GM18868 (cell line): ENCODE measurements at regions not wholly inside any gene's neighbourhood (a gene's known extent, or its start where the extent isn't known, plus 50 kb on each side); places are given as distances from the start of the nearest gene placed in this dataset.
A peak's percentile ranks its signal among the peaks of the same experiment; 100 is the strongest.
"Not testable (repeated sequence)": the region's sequence is repeated elsewhere in the genome, so short reads cannot be mapped to it uniquely, and the experiment has no call there.

Source experiments
- ATAC-seq: cut with Tn5 transposase; IDR thresholded peaks from one replicate; pipeline ENCODE4 v1.9.1; 2021; ENCODE audit warnings: mild to moderate bottlenecking, moderate library complexity; ENCODE audit not compliant: unreplicated experiment

GRCh38 chr1:184858288-184858687 is 103.6 kb upstream of the EDEM3 start:
- no peak for ATAC-seq

- ATAC-seq, result no peak
These were observed 100.0 kb upstream of the EDEM3 start for GRCh38 chr1:184854496-184855140.

DNA sequence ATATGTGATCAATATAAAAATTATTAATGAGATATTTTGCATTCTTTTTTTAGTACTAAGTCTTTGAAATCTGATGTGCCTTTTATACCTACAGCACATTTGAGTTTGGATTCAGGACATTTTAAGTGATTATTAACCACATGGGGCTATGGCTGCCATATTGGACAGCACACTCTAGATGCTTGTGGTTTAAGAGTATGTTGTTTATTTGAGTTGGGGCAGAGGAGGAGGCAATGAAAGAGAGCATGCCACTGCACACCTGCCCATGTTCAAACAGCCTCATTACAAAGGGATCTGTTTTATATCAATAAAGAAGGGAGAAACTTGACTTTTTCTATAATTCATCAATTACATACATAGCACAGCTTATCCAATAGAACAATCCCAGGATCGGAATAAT is 99.4 kb upstream of the EDEM3 start:
- no peak for ATAC-seq

- no peak for ATAC-seq
These were observed 97.4 kb upstream of the EDEM3 start for GRCh38 chr1:184851822-184852746.

- ATAC-seq, result peak; percentile 100
These were observed 89.3 kb upstream of the EDEM3 start for GRCh38 chr1:184843732-184844495.

DNA sequence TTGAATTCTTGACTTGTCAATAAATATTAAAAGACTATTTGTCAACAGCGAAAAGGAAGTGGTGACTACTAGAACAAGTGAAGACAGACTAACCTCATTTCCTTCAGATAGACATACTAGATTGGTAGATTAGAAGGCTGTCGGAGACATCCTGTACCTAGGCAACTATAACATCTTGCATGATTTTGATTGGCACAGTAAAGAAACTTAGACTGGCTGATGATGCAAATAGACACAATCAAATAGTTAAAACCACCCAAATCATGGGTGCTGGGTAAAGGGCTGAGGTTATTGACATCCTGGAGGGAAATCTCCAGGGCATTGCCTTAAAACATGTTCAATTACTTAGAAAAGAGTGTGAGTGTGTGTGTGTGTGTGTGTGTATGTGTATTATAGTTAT is 85.9 kb upstream of the EDEM3 start:
- ATAC-seq, result no peak

GRCh38 chr1:184838504-184838951 is 83.9 kb upstream of the EDEM3 start:
- ATAC-seq, result no peak

GRCh38 chr1:184836934-184837895 is 82.6 kb upstream of the EDEM3 start:
- no peak for ATAC-seq

GRCh38 chr1:184836141-184836540 is 81.5 kb upstream of the EDEM3 start:
- no peak for ATAC-seq

GRCh38 chr1:184833994-184834393 is 79.3 kb upstream of the EDEM3 start:
- not testable (repeated sequence) for ATAC-seq

GRCh38 chr1:184832517-184832916 is 77.9 kb upstream of the EDEM3 start:
- no peak for ATAC-seq

- not testable (repeated sequence) for ATAC-seq
These were observed 74.8 kb upstream of the EDEM3 start for GRCh38 chr1:184829496-184829895.

- ATAC-seq, result peak; percentile 6
These were observed 73.7 kb upstream of the EDEM3 start for GRCh38 chr1:184828369-184828717.

DNA sequence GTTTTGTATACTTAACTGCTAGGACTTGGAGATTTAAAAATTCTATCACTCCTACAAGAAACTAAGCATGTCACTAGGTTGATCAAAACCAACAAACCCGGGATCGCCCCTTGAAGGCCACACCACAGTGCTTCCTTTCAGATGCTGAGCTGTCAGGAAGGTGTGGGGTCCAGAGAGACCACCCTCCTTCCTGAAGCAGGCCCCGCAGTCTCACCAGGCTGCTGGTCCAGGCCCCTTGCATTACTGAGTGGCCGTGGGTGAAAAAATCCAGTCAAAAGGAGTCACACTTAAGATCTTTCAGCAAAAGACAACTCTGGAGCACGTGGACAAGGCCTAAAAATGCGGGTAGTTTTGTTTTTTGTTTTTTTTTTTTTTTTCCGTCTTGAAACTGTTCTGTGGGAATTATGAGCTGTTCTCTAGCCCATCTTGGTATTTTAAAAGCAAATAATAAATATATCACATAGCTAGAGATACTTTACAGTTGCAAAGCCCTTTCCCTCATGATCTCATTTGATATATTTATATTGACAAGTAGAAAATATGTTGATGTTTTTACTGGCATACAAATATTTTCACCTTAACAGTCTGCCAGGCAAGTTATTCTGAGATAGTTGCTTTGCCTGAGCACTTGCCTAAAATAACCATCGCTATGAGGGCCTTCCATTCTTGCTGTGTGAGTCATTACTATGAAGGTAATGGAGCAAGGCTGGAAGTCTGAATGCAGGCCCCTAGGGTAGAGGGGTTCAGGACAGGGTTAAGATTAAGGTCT is 73.1 kb upstream of the EDEM3 start:
- peak; percentile 58 for ATAC-seq

DNA sequence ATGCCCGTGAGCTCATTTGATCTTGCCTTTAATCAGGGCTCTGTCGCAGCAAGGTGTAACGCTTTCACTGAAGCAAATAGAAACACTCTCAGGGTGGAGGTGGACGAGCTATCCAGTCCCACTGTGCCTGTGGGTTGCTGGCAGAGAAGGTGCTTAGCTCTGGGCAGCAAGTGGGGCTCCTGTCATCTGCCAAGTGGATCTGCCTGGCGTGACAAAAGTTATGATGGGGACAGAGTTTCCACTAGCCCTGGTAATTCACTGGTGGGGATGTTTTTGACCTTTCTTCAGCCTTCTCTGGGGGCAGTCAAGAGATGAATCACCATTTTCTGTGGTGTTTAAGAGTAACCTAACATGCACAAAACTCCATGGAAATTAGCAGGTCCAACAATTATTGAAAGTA is 71.3 kb upstream of the EDEM3 start:
- no peak for ATAC-seq

DNA sequence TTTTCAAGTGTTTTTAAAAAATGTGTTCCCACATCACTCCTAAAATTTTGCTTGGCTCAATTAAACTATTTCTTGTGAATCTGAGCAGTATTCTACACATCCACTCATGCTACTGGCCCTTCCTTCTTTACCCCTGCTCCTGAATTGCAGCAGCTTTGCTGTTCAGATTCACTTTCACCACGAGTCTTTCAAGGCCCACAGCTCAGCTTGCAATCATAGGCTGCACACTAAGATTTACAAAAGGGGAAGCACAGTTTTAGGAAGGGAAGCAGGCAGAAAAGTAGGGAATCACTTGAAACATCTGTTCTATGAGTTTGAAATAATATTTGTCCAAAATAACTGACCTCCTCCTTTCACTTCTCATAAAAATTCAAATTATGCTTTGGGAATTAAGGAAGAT is 70.9 kb upstream of the EDEM3 start:
- ATAC-seq, result no peak

- no peak for ATAC-seq
These were observed 70.1 kb upstream of the EDEM3 start for GRCh38 chr1:184824691-184825323.

GRCh38 chr1:184823080-184823479 is 68.4 kb upstream of the EDEM3 start:
- ATAC-seq, result no peak

- no peak for ATAC-seq
These were observed 67.6 kb upstream of the EDEM3 start for GRCh38 chr1:184822267-184822666.
